H1 (cell line): ENCODE measurements at regions not wholly inside any gene's neighbourhood (a gene's known extent, or its start where the extent isn't known, plus 50 kb on each side); places are given as distances from the start of the nearest gene placed in this dataset.

Source experiments
- CTCF ChIA-PET: fragments of 300-600 bp; sonication (Branson Sonifier 250); formaldehyde crosslinking; loops from one replicate; lab custom pipeline; 2021; ENCODE audit not compliant: partially characterized antibody; lab: Charles Lee
- POLR2A ChIA-PET: fragments of 300-600 bp; sonication (Branson Sonifier 250); formaldehyde crosslinking; loops from one replicate; lab custom pipeline; 2021; ENCODE audit warnings: inconsistent platforms; ENCODE audit not compliant: partially characterized antibody; lab: Charles Lee
- DNase-seq, 2 experiments: peaks; one replicate each; pipeline versions ENCODE4 v3.0.0 to v3.0.0-alpha.2; 2010 to 2022; ENCODE audit warnings: low spot score in 2 of 2, low read depth in 1 of 2, mixed read lengths in 1 of 2
- FAIRE-seq: peaks from 2 replicates; lab custom pipeline; 2011; peaks lifted over from hg19 to GRCh38; lab: Jason Lieb, UNC
- H2AFZ ChIP-seq: 2 replicates; pipeline ENCODE4 v1.8.1; 2012; ENCODE audit warnings: low read length, inconsistent platforms
- H2AK5ac ChIP-seq: 2 replicates; pipeline ENCODE4 v1.6.1; 2013; ENCODE audit warnings: low read depth, low read length
- H2BK120ac ChIP-seq: replicated peaks from 2 replicates; pipeline ENCODE3; 2013; ENCODE audit warnings: low read depth, low read length, inconsistent platforms
- H2BK12ac ChIP-seq: 2 replicates; pipeline ENCODE4 v1.6.1; 2013; ENCODE audit warnings: low read depth, low read length
- H2BK15ac ChIP-seq: 2 replicates; pipeline ENCODE4 v1.6.1; 2013; ENCODE audit warnings: low read length
- H2BK20ac ChIP-seq: 2 replicates; pipeline ENCODE4 v1.6.1; 2013; ENCODE audit warnings: low read length
- H2BK5ac ChIP-seq: 2 replicates; pipeline ENCODE4 v1.6.1; 2013; ENCODE audit warnings: low read depth, low read length
- H3K14ac ChIP-seq: 2 replicates; pipeline ENCODE4 v1.6.1; 2013; ENCODE audit warnings: inconsistent platforms; ENCODE audit not compliant: insufficient read length
- H3K18ac ChIP-seq: 2 replicates; pipeline ENCODE4 v1.6.1; 2013; ENCODE audit warnings: low read length; ENCODE audit errors: extremely low read depth
- H3K23ac ChIP-seq: 2 replicates; pipeline ENCODE4 v1.6.1; 2013; ENCODE audit warnings: inconsistent platforms; ENCODE audit not compliant: insufficient read length
- H3K23me2 ChIP-seq: 2 replicates; pipeline ENCODE4 v1.6.1; 2013; ENCODE audit warnings: low read depth, low read length
- H3K27ac ChIP-seq: 2 replicates; pipeline ENCODE4 v1.6.1; 2011; ENCODE audit warnings: low read depth, low read length, inconsistent platforms
- H3K27me3 ChIP-seq, 4 experiments: replicated peaks in 1 of 4; 1 replicate in 1 of 4; 2 replicates in 3 of 4; pipeline versions ENCODE4 v1.6.1 to v1.8.1; 2011 to 2013; ENCODE audit warnings: low read length in 3 of 4, mild to moderate bottlenecking in 3 of 4, inconsistent platforms in 2 of 4, mixed read lengths in 2 of 4, moderate library complexity in 1 of 4; ENCODE audit not compliant: control insufficient read depth in 3 of 4, insufficient read depth in 3 of 4; ENCODE audit errors: extremely low read depth in 1 of 4
- H3K36me3 ChIP-seq, 4 experiments: 2 replicates each; pipeline versions ENCODE4 v1.6.1 to v1.8.1; 2011 to 2013; ENCODE audit warnings: mild to moderate bottlenecking in 4 of 4, low read length in 3 of 4, moderate library complexity in 2 of 4, control low read depth in 1 of 4, inconsistent platforms in 1 of 4; ENCODE audit not compliant: insufficient read depth in 4 of 4, control insufficient read depth in 2 of 4
- H3K4ac ChIP-seq: replicated peaks from 2 replicates; pipeline ENCODE3; 2013; ENCODE audit warnings: low read length, low read depth, mixed read lengths, inconsistent platforms; ENCODE audit not compliant: insufficient read length
- H3K4me1 ChIP-seq, 4 experiments: replicated peaks in 1 of 4; 1 replicate in 1 of 4; 2 replicates in 3 of 4; pipeline versions ENCODE4 v1.6.1 to v1.8.1; 2011 to 2013; ENCODE audit warnings: low read length in 3 of 4, inconsistent platforms in 2 of 4, mixed read lengths in 1 of 4; ENCODE audit not compliant: insufficient read depth in 4 of 4, control insufficient read depth in 3 of 4
- H3K4me2 ChIP-seq, 2 experiments: 2 replicates each; pipeline versions ENCODE4 v1.6.1 to v1.8.1; 2011 to 2013; ENCODE audit warnings: low read depth in 2 of 2, low read length in 2 of 2, control low read depth in 1 of 2, inconsistent platforms in 1 of 2, mild to moderate bottlenecking in 1 of 2; ENCODE audit not compliant: insufficient read depth in 1 of 2
- H3K4me3 ChIP-seq, 4 experiments: fragments of 200-600, 300-600 bp in 1 of 4; sonication (generic), shearing (Covaris generic), sonication (Bioruptor Twin) in 1 of 4; 2 replicates each; pipeline versions ENCODE4 v1.5.1 to v1.8.1; 2011 to 2016; ENCODE audit warnings: low read length in 4 of 4, low read depth in 3 of 4, control low read depth in 2 of 4, inconsistent platforms in 2 of 4, mild to moderate bottlenecking in 2 of 4, mixed read lengths in 1 of 4, moderate library complexity in 1 of 4; ENCODE audit not compliant: insufficient read depth in 2 of 4; ENCODE audit errors: extremely low read depth in 1 of 4
- H3K56ac ChIP-seq: replicated peaks from 2 replicates; pipeline ENCODE3; 2013; ENCODE audit warnings: low read depth, mild to moderate bottlenecking, mixed read lengths, low read length, inconsistent platforms; ENCODE audit not compliant: insufficient read length
- H3K79me1 ChIP-seq: 2 replicates; pipeline ENCODE4 v1.6.1; 2013; ENCODE audit warnings: low read depth, low read length, control low read depth
- H3K79me2 ChIP-seq, 2 experiments: 2 replicates each; pipeline versions ENCODE4 v1.6.1 to v1.8.1; 2012 to 2013; ENCODE audit warnings: low read length in 2 of 2, mild to moderate bottlenecking in 2 of 2, inconsistent platforms in 1 of 2; ENCODE audit not compliant: insufficient read depth in 2 of 2, control insufficient read depth in 1 of 2
- H3K9ac ChIP-seq, 4 experiments: replicated peaks in 1 of 4; 1 replicate in 1 of 4; 2 replicates in 3 of 4; pipeline versions ENCODE4 v1.6.1 to v1.8.1; 2011 to 2013; ENCODE audit warnings: low read depth in 3 of 4, low read length in 3 of 4, control low read depth in 2 of 4, mild to moderate bottlenecking in 2 of 4, moderate library complexity in 2 of 4, inconsistent platforms in 1 of 4; ENCODE audit errors: extremely low read depth in 1 of 4
- H3K9me3 ChIP-seq, 2 experiments: 2 replicates each; pipeline versions ENCODE4 v1.6.1 to v1.8.1; 2012 to 2013; ENCODE audit warnings: mild to moderate bottlenecking in 2 of 2, moderate library complexity in 2 of 2, control low read depth in 1 of 2, inconsistent platforms in 1 of 2, low read depth in 1 of 2, low read length in 1 of 2, mixed read lengths in 1 of 2; ENCODE audit not compliant: insufficient read depth in 2 of 2
- H4K20me1 ChIP-seq, 2 experiments: replicated peaks in 1 of 2; 2 replicates each; pipeline versions ENCODE3 to v1.8.1; 2011 to 2013; ENCODE audit warnings: inconsistent platforms in 2 of 2, low read length in 2 of 2, mild to moderate bottlenecking in 1 of 2; ENCODE audit not compliant: insufficient read depth in 2 of 2, control insufficient read depth in 1 of 2
- H4K5ac ChIP-seq: 2 replicates; pipeline ENCODE4 v1.6.1; 2013; ENCODE audit warnings: low read length, low read depth, mixed read lengths, inconsistent platforms; ENCODE audit not compliant: insufficient read length
- H4K8ac ChIP-seq: 2 replicates; pipeline ENCODE4 v1.8.0; 2013; ENCODE audit warnings: mild to moderate bottlenecking, moderate library complexity, low read length, inconsistent platforms; ENCODE audit not compliant: insufficient read depth; ENCODE audit errors: extremely low read depth
- H4K91ac ChIP-seq: replicated peaks from 2 replicates; pipeline ENCODE3; 2013; ENCODE audit warnings: low read length, mixed read lengths, inconsistent platforms; ENCODE audit not compliant: insufficient read length
- CBX5 ChIP-seq: fragments of 300-800, 300-1000 bp; sonication (generic); IDR thresholded peaks from 2 replicates; pipeline ENCODE4 v1.7.1; 2016; ENCODE audit warnings: antibody characterized with exemption, low read length, low read depth
- EGR1 ChIP-seq: IDR thresholded peaks from 2 replicates; pipeline ENCODE4 v1.6.1; 2011; ENCODE audit warnings: low read depth, low read length, borderline replicate concordance
- SIN3A ChIP-seq, 2 experiments: IDR thresholded peaks in 1 of 2; conservative IDR thresholded peaks in 1 of 2; 2 replicates each; pipeline ENCODE4 v1.6.1; 2011 to 2012; ENCODE audit warnings: low read length in 2 of 2, improper control_type of control experiment in 1 of 2, low read depth in 1 of 2, mild to moderate bottlenecking in 1 of 2
- YY1 ChIP-seq: IDR thresholded peaks from 2 replicates; pipeline ENCODE4 v1.6.1; 2011; ENCODE audit warnings: low read depth, mild to moderate bottlenecking, low read length
- WGBS, 2 experiments: shearing (Covaris generic) in 1 of 2; methylation state at CpG; one replicate each; pipeline versions ENCODE4 v1.1.6 to v1.1.7; 2013 to 2015; ENCODE audit warnings: low lambda C conversion rate in 2 of 2, mixed read lengths in 2 of 2, inconsistent platforms in 1 of 2, low coverage in 1 of 2, missing lambda C conversion rate in 1 of 2; ENCODE audit not compliant: insufficient replicate concordance in 2 of 2, insufficient coverage in 1 of 2, insufficient read length in 1 of 2; ENCODE audit errors: extremely low coverage in 1 of 2, missing lambda C conversion rate in 1 of 2; 5-methylcytosine and 5-hydroxymethylcytosine counted together

DNA sequence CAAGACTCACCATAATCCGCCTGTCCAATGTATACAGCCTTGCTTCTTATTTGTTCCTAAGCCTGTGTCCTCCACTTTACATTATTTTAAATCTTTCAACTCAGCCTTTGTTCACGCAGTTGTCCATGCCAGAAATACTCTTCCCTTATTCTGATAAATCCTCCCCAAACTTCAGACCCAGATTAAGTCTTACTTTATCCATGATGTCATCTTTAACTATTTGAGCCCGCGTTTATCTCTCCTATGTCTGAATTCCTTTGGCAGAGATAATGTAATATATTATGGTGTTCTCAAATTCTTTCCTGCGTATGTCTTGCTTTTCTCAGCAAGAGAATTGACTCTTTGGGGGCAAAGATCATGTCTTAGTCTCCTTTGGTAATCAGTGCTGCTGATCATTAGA lies 129.6 kb downstream of the LUZP4 start:
- POLR2A ChIA-PET, result no interaction called here
- H4K20me1 ChIP-seq, result no peaks in the 10 kb centered on the region
- no peak overlapping the region for H3K18ac ChIP-seq
- H4K8ac ChIP-seq, result no peak overlapping the region
- H2BK12ac ChIP-seq, result no peak overlapping the region
- H3K27me3 ChIP-seq, result no peaks in the 10 kb centered on the region; a peak in 1 of 7 replicates
- H2AK5ac ChIP-seq, result no peak overlapping the region
- no peak for DNase-seq
- no peaks in the 10 kb centered on the region for H3K23me2 ChIP-seq
- H3K9me3 ChIP-seq, result no peaks in the 10 kb centered on the region
- H3K56ac ChIP-seq, result no peak overlapping the region
- H3K79me2 ChIP-seq, result no peaks in the 10 kb centered on the region
- H2BK20ac ChIP-seq, result no peak overlapping the region
- H3K14ac ChIP-seq, result no peak overlapping the region
- no peak for TF ChIP-seq CBX5
- no peak for TF ChIP-seq SIN3A (conservative IDR thresholded peaks at IDR 0.05 in 1 of 2, IDR thresholded peaks at IDR 0.05 in 1 of 2; ENCODE audit: low read depth in 1 of 2, low read length in 2 of 2)
- TF ChIP-seq EGR1, result no peak
- TF ChIP-seq YY1, result no peak
- H3K27ac ChIP-seq, result no peak overlapping the region
- no peak overlapping the region for H4K91ac ChIP-seq
- no peaks in the 10 kb centered on the region for H3K36me3 ChIP-seq
- FAIRE-seq, result no peak
- no peak overlapping the region for H2BK15ac ChIP-seq
- CTCF ChIA-PET, result no interaction called here
- no peak overlapping the region for H2AFZ ChIP-seq
- H3K4ac ChIP-seq, result no peak overlapping the region
- no peak overlapping the region for H3K9ac ChIP-seq
- no peaks in the 10 kb centered on the region for H3K4me1 ChIP-seq
- H3K4me3 ChIP-seq, result no peak overlapping the region
- no peaks in the 10 kb centered on the region for H3K79me1 ChIP-seq
- H3K4me2 ChIP-seq, result no peak overlapping the region
- H2BK120ac ChIP-seq, result no peak overlapping the region
- H2BK5ac ChIP-seq, result no peak overlapping the region
- WGBS, 2 experiments, result 92% methylated on average over 5 of the region's 5 CpGs; no CpG with 5 or more reads in 1 of the 2 experiments
- H3K23ac ChIP-seq, result no peak overlapping the region
- H4K5ac ChIP-seq, result no peak overlapping the region
